Left ventricle myocardium inferior (tissue), 1 donor: ENCODE measurements at regions not wholly inside any gene's neighbourhood (a gene's known extent, or its start where the extent isn't known, plus 50 kb on each side); places are given as distances from the start of the nearest gene placed in this dataset.

Experiments used
- DNase-seq: peaks from one replicate; pipeline ENCODE4 v3.0.0-alpha.2; 2020
- H3K27ac ChIP-seq: fragments of 200-600 bp; replicated peaks from 2 replicates; pipeline ENCODE4 v1.8.0; 2021
- H3K27me3 ChIP-seq: fragments of 200-600 bp; 2 replicates; pipeline ENCODE4 v1.8.0; 2021; ENCODE audit warnings: low read depth
- H3K36me3 ChIP-seq: fragments of 200-600 bp; 2 replicates; pipeline ENCODE4 v1.8.0; 2021
- H3K4me1 ChIP-seq: fragments of 200-600 bp; 2 replicates; pipeline ENCODE4 v1.8.0; 2021
- H3K4me3 ChIP-seq: fragments of 200-600 bp; 2 replicates; pipeline ENCODE4 v1.8.0; 2021; ENCODE audit warnings: mild to moderate bottlenecking, moderate library complexity
- H3K9me3 ChIP-seq: fragments of 200-600 bp; replicated peaks from 2 replicates; pipeline ENCODE4 v1.8.0; 2021
- intact Hi-C: fragments of 100-400 bp; cut with micrococcal nuclease; formaldehyde crosslinking; loops from one replicate; pipeline ENCODE4 v1.11.0; 2022
- TF ChIP-seq, protein P1 (sequence below): fragments of 200-600 bp; IDR thresholded peaks from 2 replicates; pipeline ENCODE4 v1.8.0; 2021; ENCODE audit warnings: antibody characterized with exemption, mild to moderate bottlenecking, borderline replicate concordance
- donor health status: DM: no; HTN: yes; CAD: no; lungs with severe emphysema.

DNA sequence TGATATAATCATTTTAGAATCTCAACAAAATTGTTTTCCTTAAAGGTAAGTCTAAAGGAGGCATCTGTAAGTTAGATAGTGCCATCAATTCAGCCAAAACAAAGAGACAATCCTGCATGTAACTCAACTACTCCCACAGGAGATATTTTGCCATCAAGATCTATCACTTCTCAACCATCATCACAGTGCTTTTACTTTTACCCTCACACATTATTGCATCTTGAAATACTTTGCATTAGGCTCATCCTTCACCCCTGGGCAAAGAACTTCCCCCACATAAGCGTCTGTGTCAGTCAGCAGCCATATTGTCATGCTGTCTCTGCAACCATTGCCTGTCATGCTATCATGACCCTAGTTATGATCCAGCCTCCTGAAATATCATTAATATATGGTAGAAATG lies 54.9 kb upstream of the NLGN1 start:
- no peak overlapping the region for H3K4me3 ChIP-seq
- DNase-seq = no peak
- TF ChIP-seq, protein P1, sequence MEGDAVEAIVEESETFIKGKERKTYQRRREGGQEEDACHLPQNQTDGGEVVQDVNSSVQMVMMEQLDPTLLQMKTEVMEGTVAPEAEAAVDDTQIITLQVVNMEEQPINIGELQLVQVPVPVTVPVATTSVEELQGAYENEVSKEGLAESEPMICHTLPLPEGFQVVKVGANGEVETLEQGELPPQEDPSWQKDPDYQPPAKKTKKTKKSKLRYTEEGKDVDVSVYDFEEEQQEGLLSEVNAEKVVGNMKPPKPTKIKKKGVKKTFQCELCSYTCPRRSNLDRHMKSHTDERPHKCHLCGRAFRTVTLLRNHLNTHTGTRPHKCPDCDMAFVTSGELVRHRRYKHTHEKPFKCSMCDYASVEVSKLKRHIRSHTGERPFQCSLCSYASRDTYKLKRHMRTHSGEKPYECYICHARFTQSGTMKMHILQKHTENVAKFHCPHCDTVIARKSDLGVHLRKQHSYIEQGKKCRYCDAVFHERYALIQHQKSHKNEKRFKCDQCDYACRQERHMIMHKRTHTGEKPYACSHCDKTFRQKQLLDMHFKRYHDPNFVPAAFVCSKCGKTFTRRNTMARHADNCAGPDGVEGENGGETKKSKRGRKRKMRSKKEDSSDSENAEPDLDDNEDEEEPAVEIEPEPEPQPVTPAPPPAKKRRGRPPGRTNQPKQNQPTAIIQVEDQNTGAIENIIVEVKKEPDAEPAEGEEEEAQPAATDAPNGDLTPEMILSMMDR = no peak
- intact Hi-C loops = no loop called here
- H3K4me1 ChIP-seq = no peaks in the 10 kb centered on the region
- H3K27me3 ChIP-seq = no peaks in the 10 kb centered on the region
- no peaks in the 10 kb centered on the region for H3K9me3 ChIP-seq
- H3K27ac ChIP-seq = no peak overlapping the region
- H3K36me3 ChIP-seq = no peaks in the 10 kb centered on the region

GRCh38 chr3:173340626-173341025 lies 56.9 kb upstream of the NLGN1 start:
- no peaks in the 10 kb centered on the region for H3K27me3 ChIP-seq
- intact Hi-C loops = no loop called here
- H3K36me3 ChIP-seq = no peaks in the 10 kb centered on the region
- no peak for DNase-seq
- H3K27ac ChIP-seq = no peak overlapping the region
- TF ChIP-seq, protein P1 = no peak
- no peaks in the 10 kb centered on the region for H3K4me1 ChIP-seq
- H3K9me3 ChIP-seq = no peaks in the 10 kb centered on the region
- no peak overlapping the region for H3K4me3 ChIP-seq

GRCh38 chr3:173336261-173336660 lies 61.3 kb upstream of the NLGN1 start:
- intact Hi-C loops = no loop called here
- H3K27ac ChIP-seq = no peak overlapping the region
- H3K9me3 ChIP-seq = no peaks in the 10 kb centered on the region
- H3K36me3 ChIP-seq = no peaks in the 10 kb centered on the region
- no peaks in the 10 kb centered on the region for H3K4me1 ChIP-seq
- TF ChIP-seq, protein P1 = no peak
- H3K27me3 ChIP-seq = no peaks in the 10 kb centered on the region
- no peak for DNase-seq
- H3K4me3 ChIP-seq = no peak overlapping the region

DNA sequence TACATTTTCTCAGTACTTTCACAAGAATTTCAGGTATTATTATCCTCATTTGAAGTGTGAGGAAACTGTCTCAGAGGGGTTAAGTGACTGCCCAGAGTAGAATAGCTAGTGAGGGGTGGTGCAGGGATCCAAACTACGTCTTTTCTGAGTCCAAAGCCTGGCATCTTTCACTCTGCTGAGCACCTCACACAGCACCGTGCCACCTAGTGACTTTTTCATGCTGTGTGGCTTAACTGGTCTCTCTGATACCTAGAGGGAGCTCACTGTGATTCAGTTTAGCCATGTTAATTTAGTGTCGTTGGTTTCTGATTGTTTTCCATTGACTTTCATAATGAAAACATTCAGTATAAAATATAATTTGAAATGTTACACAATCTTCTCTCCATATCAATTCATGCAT lies 91.4 kb upstream of the NLGN1 start:
- intact Hi-C loops = no loop called here
- TF ChIP-seq, protein P1 = no peak

DNA sequence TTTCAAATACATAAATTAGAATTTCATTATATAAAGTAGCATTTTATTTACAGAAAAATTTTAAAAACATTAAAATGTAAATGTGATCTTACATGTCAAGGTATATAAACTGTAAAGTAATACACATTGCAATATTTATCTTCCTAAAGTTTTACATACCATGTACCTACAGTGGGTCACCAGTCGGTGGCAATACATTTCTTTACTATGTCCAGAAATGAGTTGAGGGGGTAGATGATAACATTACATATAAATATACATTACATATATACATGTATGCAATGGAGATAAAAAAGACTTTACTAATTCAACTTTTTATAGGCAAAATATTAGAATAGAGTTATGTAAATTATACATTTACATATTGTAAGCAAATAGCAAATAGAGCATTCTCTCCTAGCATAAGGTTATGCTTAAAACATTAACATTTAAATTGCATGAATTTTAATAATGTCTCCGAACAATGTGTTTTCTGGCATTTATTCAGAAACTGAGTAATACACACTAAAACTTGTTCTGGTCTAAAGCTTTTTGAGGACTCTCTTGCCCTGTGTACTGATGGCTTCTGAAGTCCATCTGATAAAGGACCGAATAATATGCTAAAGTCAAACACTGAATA lies 93.3 kb upstream of the NLGN1 start:
- Histone ChIP-seq H3K27ac (no peak overlapping the region), H3K4me3 (no peak overlapping the region), H3K4me1 (no peaks in the 10 kb centered on the region), H3K36me3 (no peaks in the 10 kb centered on the region), H3K27me3 (no peaks in the 10 kb centered on the region), H3K9me3 (no peaks in the 10 kb centered on the region)
- intact Hi-C loops = no loop called here
- no peak for DNase-seq
- TF ChIP-seq, protein P1 = no peak

More for the DNA sequence above, 91.4 kb upstream of the NLGN1 start:
- Histone ChIP-seq H3K27ac (no peak overlapping the region), H3K9me3 (no peaks in the 10 kb centered on the region), H3K36me3 (no peaks in the 10 kb centered on the region), H3K4me1 (no peaks in the 10 kb centered on the region), H3K4me3 (no peak overlapping the region), H3K27me3 (no peaks in the 10 kb centered on the region)
- no peak for DNase-seq
